Lower lobe of right lung (tissue), 2 donors: ENCODE measurements at regions not wholly inside any gene's neighbourhood (a gene's known extent, or its start where the extent isn't known, plus 50 kb on each side); places are given as distances from the start of the nearest gene placed in this dataset.
A peak's percentile ranks its signal among the peaks of the same experiment; 100 is the strongest.

Experiments used
- ATAC-seq, 2 donors: fragments of 200-7000 bp; cut with Tn5 transposase; one replicate each; pipeline ENCODE4 v1.9.1; 2020 to 2022; ENCODE audit warnings: mild to moderate bottlenecking in 2 of 2, moderate library complexity in 2 of 2
- DNase-seq: peaks from one replicate; pipeline ENCODE4 v3.0.0-alpha.2; 2020
- H3K27ac ChIP-seq: fragments of 200-600 bp; one replicate; pipeline ENCODE4 v1.8.0; 2022
- H3K27me3 ChIP-seq: fragments of 200-600 bp; one replicate; pipeline ENCODE4 v1.8.0; 2022; ENCODE audit warnings: low read depth
- H3K36me3 ChIP-seq: fragments of 200-600 bp; one replicate; pipeline ENCODE4 v1.8.0; 2022; ENCODE audit warnings: mild to moderate bottlenecking
- H3K4me1 ChIP-seq: fragments of 200-600 bp; one replicate; pipeline ENCODE4 v1.8.0; 2022
- H3K4me3 ChIP-seq: fragments of 200-600 bp; one replicate; pipeline ENCODE4 v1.8.0; 2022; ENCODE audit warnings: mild to moderate bottlenecking
- H3K9me3 ChIP-seq: fragments of 200-600 bp; one replicate; pipeline ENCODE4 v1.8.0; 2022
- intact Hi-C: fragments of 100-400 bp; cut with DNase I; formaldehyde crosslinking; loops from one replicate; pipeline ENCODE4 v1.11.0; 2022
- TF ChIP-seq, protein P1 (sequence below): fragments of 200-600 bp; IDR thresholded peaks from one replicate; pipeline ENCODE4 v1.8.0; 2022; ENCODE audit warnings: antibody characterized with exemption, mild to moderate bottlenecking
- donor health status: DM: no; HTN: yes; CAD: no; lungs with severe emphysema.

DNA sequence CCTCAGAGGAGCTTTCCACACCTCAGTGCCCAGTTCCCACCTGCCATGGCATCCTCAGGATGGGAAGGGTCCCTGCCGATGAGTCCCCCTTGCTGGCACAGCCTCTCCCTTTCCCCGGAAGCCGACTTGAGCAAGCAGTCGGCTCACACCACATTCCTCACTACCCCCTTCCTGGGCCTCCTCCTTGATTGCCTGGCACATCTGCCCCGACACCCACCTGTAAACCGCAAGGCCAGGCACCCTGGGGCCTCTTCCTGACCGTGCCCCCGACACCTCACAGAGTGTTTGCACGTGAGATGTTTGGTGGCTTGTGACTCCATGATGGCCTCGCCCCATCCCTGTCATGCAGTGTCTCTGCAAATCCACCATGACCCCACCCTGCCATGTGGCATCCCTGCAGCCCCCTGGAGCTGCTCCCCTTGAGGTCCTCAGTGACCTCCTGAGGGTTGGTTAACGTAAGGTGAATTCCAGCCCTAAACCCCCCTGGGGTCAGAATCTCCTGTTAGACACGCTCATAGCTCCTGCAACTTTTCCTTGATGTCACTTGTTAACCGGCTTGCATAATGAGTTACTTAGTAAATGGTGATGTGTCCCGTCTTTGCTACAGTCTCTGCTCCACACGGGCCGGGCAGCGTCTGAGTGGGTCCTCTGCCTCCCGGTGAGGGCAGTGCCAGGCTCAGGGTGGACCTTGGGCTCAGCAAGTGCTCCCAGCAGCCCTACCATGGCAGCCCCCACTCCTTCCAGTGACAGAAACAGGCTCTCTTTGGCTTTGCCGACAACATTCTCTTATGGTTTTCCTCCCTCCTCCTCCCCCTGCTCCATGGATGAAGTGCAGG lies 115.9 kb upstream of the FRMD1 start:
- no peaks in the 10 kb centered on the region for H3K27me3 ChIP-seq
- H3K4me3 ChIP-seq, result no peak overlapping the region
- H3K27ac ChIP-seq, result no peak overlapping the region
- TF ChIP-seq, protein P1, sequence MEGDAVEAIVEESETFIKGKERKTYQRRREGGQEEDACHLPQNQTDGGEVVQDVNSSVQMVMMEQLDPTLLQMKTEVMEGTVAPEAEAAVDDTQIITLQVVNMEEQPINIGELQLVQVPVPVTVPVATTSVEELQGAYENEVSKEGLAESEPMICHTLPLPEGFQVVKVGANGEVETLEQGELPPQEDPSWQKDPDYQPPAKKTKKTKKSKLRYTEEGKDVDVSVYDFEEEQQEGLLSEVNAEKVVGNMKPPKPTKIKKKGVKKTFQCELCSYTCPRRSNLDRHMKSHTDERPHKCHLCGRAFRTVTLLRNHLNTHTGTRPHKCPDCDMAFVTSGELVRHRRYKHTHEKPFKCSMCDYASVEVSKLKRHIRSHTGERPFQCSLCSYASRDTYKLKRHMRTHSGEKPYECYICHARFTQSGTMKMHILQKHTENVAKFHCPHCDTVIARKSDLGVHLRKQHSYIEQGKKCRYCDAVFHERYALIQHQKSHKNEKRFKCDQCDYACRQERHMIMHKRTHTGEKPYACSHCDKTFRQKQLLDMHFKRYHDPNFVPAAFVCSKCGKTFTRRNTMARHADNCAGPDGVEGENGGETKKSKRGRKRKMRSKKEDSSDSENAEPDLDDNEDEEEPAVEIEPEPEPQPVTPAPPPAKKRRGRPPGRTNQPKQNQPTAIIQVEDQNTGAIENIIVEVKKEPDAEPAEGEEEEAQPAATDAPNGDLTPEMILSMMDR, result no peak
- intact Hi-C loops, result no loop called here
- no peak for DNase-seq
- H3K4me1 ChIP-seq, result peaks cover 6% of the 10 kb centered on the region
- H3K36me3 ChIP-seq, result no peaks in the 10 kb centered on the region
- peak in 1 of 2 donors; percentile 39 for ATAC-seq
- H3K9me3 ChIP-seq, result no peaks in the 10 kb centered on the region

DNA sequence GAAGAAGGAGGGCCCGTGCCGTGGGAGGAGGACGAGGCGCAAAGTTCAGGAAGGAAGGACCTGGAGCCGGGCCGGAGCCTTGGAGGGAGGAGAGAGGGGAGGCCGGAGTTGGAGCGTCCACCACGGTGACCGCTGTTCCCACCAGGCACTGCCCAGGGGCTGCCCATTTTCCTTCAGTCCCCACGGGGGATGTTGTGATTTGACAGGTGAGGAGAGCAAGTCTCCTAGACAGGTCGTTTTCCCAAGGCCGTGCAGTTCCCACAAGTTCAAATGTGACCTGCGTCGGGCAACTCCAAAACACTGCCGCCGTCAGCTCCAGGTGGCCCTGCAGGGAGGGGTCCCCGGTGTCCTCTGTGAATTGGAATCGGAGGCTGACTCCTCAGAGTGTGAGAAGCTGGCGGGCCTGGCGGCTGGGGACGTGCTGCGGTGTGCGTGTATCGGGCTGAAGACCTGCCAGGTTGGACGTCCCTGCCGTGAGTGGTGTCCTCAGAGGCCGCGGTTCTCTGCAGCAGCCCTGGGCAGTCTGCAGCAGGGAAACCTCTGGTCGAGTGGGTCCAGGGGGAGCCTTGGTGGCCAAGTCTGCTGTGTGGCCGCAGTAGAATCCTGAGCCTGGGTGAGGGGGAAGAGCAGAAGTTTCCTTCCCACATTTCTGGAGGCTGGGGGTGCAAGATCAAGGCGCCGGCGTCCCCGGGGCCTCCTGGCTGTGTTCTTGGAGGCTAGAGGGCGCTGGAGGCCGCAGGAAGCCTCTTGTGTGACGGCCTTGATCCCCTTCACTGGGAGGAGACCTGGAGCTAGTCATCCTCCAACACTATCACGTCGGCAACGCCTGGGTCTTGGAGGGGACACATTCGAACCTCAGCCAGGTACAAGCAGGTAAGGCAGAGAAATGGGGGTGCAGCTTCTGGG lies 115.1 kb upstream of the FRMD1 start:
- Histone ChIP-seq H3K36me3 (no peaks in the 10 kb centered on the region), H3K4me1 (peaks cover 6% of the 10 kb centered on the region), H3K9me3 (no peaks in the 10 kb centered on the region), H3K27me3 (no peaks in the 10 kb centered on the region), H3K27ac (no peak overlapping the region), H3K4me3 (no peak overlapping the region)
- peak in 1 of 2 donors; percentile 15 for ATAC-seq
- TF ChIP-seq, protein P1, result no peak
- no peak for DNase-seq
- intact Hi-C loops, result no loop called here

DNA sequence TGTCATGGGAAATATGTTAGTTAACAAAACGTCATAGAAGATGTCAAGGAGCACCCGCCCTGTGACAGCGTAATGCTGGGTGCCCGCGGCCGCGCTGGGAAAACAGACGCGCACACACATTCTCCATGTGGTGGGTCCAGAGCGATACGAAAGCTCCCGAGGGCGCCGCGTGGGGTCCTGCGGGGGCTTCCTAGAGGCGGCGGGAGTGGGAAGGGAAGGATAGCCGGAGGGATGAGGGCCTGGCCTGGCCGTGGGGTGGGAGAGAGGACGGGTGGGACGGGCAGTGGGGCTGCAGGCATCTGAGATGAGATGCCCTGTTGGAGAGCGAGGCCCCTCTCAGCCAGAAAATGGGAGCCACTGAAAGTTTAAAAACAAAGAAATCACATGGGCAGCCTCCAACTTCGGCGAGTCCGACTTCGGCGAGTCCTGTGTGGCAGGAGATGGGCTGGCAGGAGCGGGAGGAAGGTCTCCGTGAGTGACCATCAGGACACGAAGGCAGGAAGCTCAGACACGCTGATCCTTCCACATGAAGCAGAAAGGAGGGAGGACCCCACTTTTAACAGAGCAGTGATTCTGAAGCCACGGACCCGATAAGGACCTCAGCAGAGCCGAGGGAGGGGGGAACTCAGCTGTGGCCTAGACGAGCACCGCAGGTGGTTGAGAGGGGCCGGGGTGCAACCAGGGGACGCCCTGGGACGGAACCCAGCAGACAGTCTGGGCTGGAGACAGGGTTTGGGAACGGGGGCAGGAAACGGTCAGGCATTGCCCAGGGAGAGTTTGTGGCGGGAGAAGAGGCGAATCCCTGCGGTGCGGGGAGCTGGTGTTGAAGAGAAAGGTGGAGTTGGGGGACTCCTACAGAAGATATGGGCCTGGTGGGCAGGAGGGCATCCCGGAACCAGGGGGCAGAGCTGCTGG lies 114.1 kb upstream of the FRMD1 start:
- Histone ChIP-seq H3K4me3 (no peak overlapping the region), H3K36me3 (no peaks in the 10 kb centered on the region), H3K27ac (no peak overlapping the region), H3K9me3 (no peaks in the 10 kb centered on the region), H3K27me3 (no peaks in the 10 kb centered on the region), H3K4me1 (peaks cover 6% of the 10 kb centered on the region)
- intact Hi-C loops, result no loop called here
- TF ChIP-seq, protein P1, result no peak
- no peak for DNase-seq
- no peak for ATAC-seq

DNA sequence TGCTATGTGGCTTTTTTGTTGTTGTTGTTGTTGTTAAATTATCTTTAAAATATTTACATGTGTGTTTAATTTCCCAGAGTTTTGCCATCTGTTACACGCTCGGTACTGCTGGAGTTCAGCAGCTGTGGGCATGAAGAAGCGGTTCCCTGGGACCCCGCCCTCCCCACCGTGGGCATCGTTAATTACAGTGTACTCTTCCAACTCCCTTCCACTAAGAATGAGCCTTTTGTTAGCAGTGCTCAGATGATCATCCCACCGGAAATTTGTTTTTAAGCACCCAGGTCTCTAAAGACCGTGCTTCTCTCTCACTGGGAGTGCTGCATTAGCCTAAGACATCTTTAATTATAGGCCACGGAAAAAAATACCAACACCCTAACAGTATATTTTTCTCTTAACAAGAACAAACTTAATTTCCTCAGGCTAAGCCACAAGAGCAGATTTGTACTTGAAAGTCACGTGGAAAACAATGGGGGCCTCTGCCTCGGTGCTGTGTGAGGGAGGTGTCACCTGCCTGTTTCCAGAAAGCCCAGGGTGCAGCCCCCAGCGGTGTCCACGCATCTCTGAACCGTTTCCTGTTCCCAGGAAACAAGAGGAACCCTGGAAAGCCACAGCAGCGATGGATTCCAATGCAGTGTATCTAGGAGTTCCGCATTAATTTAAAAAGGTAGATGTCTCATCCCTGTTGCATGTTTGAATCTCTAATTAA lies 113.3 kb upstream of the FRMD1 start:
- Histone ChIP-seq H3K36me3 (no peaks in the 10 kb centered on the region), H3K4me1 (peaks cover 6% of the 10 kb centered on the region), H3K9me3 (no peaks in the 10 kb centered on the region), H3K4me3 (no peak overlapping the region), H3K27me3 (no peaks in the 10 kb centered on the region), H3K27ac (no peak overlapping the region)
- TF ChIP-seq, protein P1, result no peak
- intact Hi-C loops, result no loop called here
- DNase-seq (no peak), ATAC-seq (no peak)
